ENCODE measurements at regions not wholly inside any gene's neighbourhood (a gene's known extent, or its start where the extent isn't known, plus 50 kb on each side); places are given as distances from the start of the nearest gene placed in this dataset.

- intact Hi-C loops (cut with DNase I): no loop called here
- no peak for DNase-seq (ENCODE audit: low spot score)
Measured at GRCh38 chr4:181958446-181958845, 284.8 kb upstream of the TENM3 start.

DNA sequence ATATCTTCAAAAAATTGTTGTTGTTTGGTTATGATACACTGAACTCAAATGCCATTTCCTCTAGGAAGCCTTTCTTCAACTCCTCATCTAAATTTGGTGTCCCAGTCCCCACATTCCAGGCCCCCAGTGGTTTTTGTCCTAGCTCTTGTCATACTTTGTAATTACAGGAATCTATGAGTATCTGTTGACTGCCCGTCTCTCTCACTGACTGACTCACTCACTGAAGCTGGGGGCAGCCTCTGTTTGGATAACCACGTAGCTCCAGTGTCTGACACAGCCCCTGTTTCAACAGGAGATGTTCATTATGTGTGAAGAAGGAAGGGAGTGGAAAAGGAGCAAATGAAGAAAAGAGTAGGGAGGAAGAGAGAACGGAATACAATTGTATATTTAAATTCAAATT lies 284.1 kb upstream of the TENM3 start:
- DNase-seq (ENCODE audit: low spot score): no peak
- intact Hi-C loops (cut with DNase I): no loop called here

- no peak for DNase-seq (ENCODE audit: low spot score)
- intact Hi-C loops (cut with DNase I): loop anchor here in 1 of 2 donors (5.0 kb wide), 1 partner anchor 1187 kb away; no protein-coding TSS in a partner anchor
Measured at GRCh38 chr4:181960384-181960783, 282.8 kb upstream of the TENM3 start.

DNA sequence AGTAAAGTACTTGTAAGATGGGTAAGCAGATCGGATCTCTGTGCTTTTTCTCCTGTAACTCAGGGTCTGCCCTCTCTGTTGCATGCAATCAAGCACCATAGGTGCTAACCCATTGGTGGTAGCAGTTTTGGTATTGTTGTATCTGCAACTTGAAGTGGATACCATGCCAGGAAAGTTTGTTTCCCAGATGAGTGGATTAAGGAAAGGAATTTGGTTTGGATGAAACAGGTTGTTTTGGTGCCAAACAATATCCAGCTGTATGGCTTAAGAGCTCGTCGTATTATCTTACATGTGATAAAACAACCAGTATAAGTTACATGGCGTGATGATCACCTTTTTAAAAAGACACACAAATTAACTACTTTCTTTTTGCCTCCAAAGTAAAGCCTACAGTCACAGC lies 280.9 kb upstream of the TENM3 start:
- no peak for DNase-seq (ENCODE audit: low spot score)
- intact Hi-C loops (cut with DNase I): loop anchor here in 1 of 2 donors (5.0 kb wide), 1 partner anchor 1185 kb away; no protein-coding TSS in a partner anchor

DNA sequence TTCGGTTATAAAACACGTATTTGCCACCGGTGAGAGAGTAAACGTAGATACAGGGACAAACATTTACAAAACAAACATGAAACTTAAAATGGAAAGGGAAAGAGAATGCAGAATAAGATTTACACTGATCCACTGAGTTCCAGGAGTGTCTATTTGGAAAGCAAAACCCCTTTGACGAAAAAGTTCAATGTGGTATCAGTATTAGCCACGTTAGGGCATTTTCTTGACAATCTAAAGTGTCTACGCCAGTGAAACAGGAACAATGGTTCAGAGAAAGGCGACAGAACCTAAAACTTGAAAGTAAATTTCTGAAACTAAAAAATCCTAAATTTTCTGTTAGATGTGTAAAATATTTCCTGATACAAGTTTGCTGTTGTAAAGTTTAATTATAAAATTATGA lies 278.5 kb upstream of the TENM3 start:
- no peak for DNase-seq (ENCODE audit: low spot score)
- intact Hi-C loops (cut with DNase I): loop anchor here in 1 of 2 donors (5.0 kb wide), 1 partner anchor 1183 kb away; no protein-coding TSS in a partner anchor

GRCh38 chr4:181966104-181966551 lies 277.1 kb upstream of the TENM3 start:
- DNase-seq (ENCODE audit: low spot score): no peak
- intact Hi-C loops (cut with DNase I): no loop called here

GRCh38 chr4:181967401-181967800 lies 275.8 kb upstream of the TENM3 start:
- intact Hi-C loops (cut with DNase I): no loop called here
- no peak for DNase-seq (ENCODE audit: low spot score)

DNA sequence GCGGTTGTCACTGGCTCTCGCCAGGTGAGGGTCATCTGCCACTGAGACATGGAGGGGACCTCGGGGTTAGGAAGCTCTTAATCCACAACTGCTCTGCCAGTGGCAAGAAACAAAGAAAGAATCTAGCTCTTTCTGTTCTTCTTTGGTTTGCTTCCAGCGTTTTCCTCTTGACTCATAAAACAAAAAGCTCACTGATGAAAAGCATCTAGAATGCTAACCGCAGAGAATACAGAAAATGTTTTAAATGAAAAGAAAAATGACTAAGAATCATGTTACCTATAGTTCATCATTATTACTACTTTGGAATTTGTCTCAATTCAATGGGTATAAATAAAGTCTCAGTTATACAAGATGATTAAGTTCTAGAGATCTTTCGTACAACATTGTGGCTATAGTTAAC lies 274.8 kb upstream of the TENM3 start:
- no peak for DNase-seq (ENCODE audit: low spot score)
- intact Hi-C loops (cut with DNase I): no loop called here

GRCh38 chr4:181969151-181969550 lies 274.1 kb upstream of the TENM3 start:
- intact Hi-C loops (cut with DNase I): no loop called here
- DNase-seq (ENCODE audit: low spot score): no peak

DNA sequence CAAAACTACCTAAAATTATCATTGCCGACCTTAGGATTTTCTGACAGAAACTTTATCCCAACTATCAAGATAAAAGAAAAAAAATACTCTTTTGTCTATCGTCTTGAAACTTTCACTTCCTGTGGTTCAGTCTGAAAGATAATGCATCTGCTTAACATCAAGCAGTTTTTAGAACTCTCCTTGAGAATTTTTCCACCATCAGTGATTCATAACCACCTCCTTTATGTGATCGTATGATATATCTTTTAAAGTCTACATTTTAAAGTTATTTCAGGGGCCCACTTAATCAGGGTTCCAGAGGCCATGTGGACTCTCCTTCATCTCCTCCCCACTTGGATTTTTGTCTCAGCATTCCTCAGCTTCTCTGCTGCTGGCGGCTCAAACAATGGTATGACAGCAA lies 272.8 kb upstream of the TENM3 start:
- intact Hi-C loops (cut with DNase I): no loop called here
- DNase-seq (ENCODE audit: low spot score): no peak

DNA sequence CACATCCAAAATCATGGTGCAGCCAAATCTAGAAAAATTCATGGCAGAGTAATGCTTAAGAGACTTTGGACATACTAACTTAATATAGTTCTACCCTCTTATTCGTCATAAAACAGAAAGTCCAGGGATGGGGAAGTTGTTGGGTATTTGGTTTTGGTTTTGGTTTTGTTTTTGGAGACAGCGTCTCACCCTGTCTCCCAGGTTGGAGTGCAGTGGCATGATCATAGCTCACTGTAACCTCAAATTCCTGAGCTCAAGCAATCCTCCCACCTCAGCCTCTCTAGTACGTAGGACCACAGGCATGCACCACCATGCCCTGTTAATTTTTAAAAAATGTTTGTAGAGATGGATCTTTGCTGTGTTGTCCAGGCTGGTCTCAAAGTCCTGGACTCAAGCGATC lies 271.8 kb upstream of the TENM3 start:
- intact Hi-C loops (cut with DNase I): no loop called here
- DNase-seq (ENCODE audit: low spot score): no peak

DNA sequence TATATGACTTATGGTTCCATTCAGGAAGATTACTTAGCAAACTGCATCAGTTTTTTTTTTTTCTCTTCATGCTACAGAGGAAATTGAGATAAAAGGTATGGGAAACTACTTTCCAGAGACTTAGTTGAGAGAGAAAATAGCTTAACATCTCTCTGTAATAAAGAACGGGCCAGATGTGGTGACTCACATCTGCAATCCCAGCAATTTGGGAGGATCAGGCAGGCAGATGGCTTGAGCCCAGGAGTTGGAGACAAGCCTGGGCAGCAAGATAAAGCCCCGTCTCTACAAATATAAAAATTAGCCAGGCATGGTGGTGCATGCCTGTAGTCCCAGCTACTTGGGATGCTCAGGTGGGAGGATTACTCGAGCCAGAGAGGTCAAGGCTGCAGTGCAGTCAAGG lies 271.2 kb upstream of the TENM3 start:
- intact Hi-C loops (cut with DNase I): no loop called here
- no peak for DNase-seq (ENCODE audit: low spot score)

- intact Hi-C loops (cut with DNase I): no loop called here
Measured at GRCh38 chr4:181976764-181977163, 266.4 kb upstream of the TENM3 start.

DNA sequence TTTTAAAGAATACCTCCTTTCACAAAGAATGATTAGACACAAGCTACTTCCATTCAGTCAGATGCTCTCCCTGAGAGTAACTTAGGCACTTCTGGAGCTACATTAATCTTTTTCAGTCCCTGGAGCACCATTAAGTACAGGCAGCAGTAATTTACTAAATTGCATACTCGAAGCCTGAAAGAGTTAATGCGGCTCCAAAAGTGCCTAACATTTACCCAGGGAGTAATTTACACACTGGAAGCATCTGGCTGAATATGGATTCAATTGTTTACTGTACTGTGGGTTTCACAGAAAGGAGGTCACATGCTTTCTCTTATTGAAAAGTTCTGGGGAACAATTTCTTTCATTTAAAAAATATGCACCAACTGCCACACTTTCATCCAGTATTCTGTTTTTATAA lies 260.8 kb upstream of the TENM3 start:
- no peak for DNase-seq (ENCODE audit: low spot score)
- intact Hi-C loops (cut with DNase I): no loop called here

More at GRCh38 chr4:181976764-181977163, 266.4 kb upstream of the TENM3 start:
- no peak for DNase-seq (ENCODE audit: low spot score)

GRCh38 chr4:181982856-181983255 lies 260.3 kb upstream of the TENM3 start:
- intact Hi-C loops (cut with DNase I): no loop called here
- DNase-seq (ENCODE audit: low spot score): no peak

DNA sequence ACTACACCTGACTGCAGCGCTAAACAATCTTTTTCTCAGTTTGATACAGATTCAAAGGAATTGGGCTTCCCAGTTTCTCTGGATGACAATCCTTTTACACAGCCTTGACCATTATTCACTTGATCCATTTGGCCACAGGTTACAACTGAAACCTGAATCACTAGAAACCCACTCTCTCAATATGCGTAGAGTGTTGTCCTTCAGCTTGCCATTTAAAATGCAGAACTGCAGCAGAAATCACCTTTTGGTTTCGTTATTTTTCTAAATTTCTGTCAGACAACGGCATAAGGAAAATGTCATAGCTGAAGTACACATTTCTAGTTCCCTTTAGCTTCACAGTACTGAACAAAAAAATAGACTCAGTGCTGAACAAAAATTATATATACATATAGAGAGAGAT lies 255.8 kb upstream of the TENM3 start:
- no peak for DNase-seq (ENCODE audit: low spot score)
- intact Hi-C loops (cut with DNase I): no loop called here

GRCh38 chr4:181989071-181989470 lies 254.1 kb upstream of the TENM3 start:
- intact Hi-C loops (cut with DNase I): no loop called here
- DNase-seq (ENCODE audit: low spot score): no peak

DNA sequence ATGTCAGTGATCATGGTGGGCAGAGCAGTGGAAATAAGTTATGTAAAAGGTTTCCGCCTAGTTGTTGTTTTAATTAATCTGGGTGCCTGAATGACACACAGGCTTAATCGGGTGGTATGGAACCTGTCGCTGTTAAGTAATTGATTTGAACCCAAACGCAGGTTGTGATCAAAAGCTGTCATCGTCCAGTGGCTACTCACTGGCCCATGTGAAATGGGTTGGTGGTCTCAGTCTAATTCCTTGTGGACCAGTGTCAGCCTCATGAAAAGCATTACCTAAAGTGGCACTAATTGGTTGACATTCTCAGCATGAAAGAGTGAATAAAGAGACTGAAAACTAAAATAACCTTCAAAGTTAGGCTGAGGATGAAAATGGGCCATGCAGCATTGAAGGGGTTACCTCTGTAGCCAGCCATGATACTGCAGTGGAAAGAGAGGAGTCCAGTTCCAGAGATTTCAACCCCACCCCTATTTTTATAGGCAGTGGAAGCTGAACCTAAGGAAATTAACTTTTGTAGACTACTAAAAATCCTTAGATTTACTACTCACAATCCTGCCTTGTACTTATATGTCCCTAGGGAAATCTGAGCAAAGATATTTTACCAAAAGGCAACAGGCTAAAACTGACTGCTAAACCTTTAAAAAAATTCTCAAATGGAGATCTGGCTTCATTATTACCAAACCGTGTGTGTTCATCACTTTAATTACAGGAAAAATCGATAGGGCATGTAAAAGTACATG lies 251.7 kb upstream of the TENM3 start:
- intact Hi-C loops (cut with DNase I): no loop called here
- DNase-seq (ENCODE audit: low spot score): no peak

DNA sequence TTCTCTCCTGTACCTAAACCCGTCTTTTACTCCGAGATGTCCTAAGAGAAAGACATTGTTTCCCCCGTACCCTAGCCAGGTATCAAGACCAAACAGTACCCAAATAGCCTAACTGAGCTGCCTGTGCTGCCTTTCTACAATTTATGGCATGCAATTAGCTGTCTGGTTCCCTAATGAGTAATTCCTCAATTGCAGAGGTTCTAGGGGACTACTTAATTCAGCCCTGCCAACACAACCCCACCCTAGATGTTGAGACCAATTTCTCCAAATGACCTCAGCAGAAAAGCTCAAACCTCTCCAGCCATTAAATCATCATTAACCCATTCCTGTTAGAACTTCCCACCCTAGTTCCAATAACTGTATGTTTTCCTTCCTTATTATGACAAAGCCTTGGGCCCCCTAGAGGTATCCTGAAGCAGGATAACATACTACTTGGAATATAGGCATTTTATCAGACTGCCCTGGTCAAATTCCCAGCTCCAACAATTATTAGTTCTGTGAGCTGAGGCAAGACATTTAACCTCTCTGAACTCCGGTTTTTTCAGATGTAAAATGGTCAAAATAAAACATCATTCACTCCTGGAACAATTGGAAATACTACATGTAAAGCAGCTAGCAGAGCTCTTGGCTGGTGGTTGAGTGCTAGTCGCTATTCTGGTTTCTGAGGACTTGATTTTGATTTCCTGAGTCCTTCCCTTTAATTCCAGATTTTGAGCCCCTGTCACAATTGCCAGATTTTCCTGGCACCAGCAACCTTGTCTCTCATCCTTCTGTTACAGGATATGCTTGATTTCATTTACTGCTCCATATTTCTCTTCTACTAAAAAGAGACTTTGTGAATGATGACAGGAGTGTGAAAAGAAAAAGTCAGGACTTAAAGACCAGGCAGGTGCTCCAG lies 244.6 kb upstream of the TENM3 start:
- no peak for DNase-seq (ENCODE audit: low spot score)
- intact Hi-C loops (cut with DNase I): no loop called here

DNA sequence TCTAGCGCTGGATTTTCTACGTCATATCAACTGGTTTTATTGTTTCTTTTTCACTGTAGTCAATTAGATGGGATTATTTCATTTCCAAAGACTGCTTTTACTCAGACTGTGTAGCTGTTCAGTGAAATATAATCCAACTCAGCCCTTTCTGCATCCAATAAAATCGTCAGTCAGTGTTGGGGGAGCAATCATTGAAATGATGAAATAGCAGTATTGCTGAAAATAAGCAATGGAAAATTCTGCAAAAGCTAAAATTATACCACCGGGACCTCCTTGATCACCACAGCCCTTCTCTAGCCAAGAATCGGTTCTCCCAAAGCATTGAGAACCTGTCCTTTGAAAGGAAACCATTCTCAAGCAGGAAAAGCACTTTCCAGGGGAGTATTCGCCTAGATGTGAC lies 243.1 kb upstream of the TENM3 start:
- intact Hi-C loops (cut with DNase I): no loop called here
- DNase-seq (ENCODE audit: low spot score): no peak

DNA sequence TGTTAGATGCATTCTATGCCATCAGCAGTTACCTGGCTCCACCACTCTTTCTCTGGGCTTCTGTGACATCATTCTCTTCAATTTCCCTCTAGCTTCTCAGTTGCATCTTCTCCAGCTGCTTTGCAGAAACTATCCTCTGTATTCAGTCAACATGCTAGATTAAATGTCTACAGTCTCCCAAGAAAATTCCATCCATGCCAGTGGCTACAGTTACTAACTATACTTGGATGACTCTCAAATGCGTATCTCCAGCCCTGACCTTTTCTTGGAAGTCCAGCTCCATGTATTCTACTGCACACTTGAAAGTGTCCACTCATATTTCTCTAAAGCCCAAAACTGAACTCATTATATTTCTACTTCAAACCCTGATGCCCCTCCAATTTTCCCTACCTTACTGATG lies 232.3 kb upstream of the TENM3 start:
- no peak for DNase-seq (ENCODE audit: low spot score)
- intact Hi-C loops (cut with DNase I): no loop called here

All from posterior vena cava (tissue), 2 donors.